ENCODE measurements at regions not wholly inside any gene's neighbourhood (a gene's known extent, or its start where the extent isn't known, plus 50 kb on each side); places are given as distances from the start of the nearest gene placed in this dataset.

DNA sequence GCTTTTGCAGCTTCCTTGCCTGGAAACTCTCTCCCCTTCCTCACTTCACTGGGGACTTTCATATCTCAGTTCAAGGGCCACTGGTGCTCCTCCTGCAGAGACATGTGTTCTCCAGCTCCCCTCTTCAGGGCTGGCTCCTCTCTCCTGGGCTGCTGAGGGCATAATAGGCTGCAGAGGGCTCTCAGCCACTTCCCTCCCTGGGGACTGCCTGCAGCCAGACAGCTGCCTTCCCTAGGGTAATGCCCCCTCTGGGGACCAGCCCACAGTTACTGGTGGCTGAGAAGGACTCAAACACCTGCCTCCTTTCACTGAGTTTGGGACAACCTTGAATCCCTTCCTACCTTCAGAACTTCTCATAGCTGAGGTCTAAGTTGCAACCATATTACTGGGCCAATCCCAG is 104.8 kb upstream of the POU3F1 start:
- no peak for TF ChIP-seq POLR2A (IDR thresholded peaks at IDR 0.05)
- TF ChIP-seq, protein P1, sequence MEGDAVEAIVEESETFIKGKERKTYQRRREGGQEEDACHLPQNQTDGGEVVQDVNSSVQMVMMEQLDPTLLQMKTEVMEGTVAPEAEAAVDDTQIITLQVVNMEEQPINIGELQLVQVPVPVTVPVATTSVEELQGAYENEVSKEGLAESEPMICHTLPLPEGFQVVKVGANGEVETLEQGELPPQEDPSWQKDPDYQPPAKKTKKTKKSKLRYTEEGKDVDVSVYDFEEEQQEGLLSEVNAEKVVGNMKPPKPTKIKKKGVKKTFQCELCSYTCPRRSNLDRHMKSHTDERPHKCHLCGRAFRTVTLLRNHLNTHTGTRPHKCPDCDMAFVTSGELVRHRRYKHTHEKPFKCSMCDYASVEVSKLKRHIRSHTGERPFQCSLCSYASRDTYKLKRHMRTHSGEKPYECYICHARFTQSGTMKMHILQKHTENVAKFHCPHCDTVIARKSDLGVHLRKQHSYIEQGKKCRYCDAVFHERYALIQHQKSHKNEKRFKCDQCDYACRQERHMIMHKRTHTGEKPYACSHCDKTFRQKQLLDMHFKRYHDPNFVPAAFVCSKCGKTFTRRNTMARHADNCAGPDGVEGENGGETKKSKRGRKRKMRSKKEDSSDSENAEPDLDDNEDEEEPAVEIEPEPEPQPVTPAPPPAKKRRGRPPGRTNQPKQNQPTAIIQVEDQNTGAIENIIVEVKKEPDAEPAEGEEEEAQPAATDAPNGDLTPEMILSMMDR (IDR thresholded peaks at IDR 0.05), result no peak
- TF ChIP-seq POLR2AphosphoS5 (IDR thresholded peaks at IDR 0.05), result no peak

Measured in breast epithelium (tissue), 3 donors.